CD4-positive, alpha-beta T cell (primary cell): ENCODE measurements at regions not wholly inside any gene's neighbourhood (a gene's known extent, or its start where the extent isn't known, plus 50 kb on each side); places are given as distances from the start of the nearest gene placed in this dataset.

Experiments used
- ATAC-seq: fragments of 200-7000 bp; cut with Tn5 transposase; one replicate; pipeline ENCODE4 v1.10.0; 2022; ENCODE audit warnings: mild to moderate bottlenecking; ENCODE audit not compliant: poor library complexity
- CTCF ChIA-PET: fragments of 350-600 bp; sonication (Branson Sonifier 250); formaldehyde crosslinking; loops from one replicate; lab custom pipeline; 2021; ENCODE audit warnings: antibody characterized with exemption, inconsistent platforms; lab: Charles Lee
- POLR2A ChIA-PET: fragments of 350-600 bp; sonication (Branson Sonifier 250); formaldehyde crosslinking; loops from one replicate; lab custom pipeline; 2021; ENCODE audit warnings: antibody characterized with exemption, inconsistent platforms; lab: Charles Lee
- DNase-seq, 14 experiments: peaks; one replicate each; pipeline ENCODE4 v3.0.0-alpha.2; 2013 to 2020; ENCODE audit warnings: mixed read lengths in 2 of 14
- H3K27ac ChIP-seq, 2 donors: one replicate each; pipeline versions ENCODE4 v1.5.1 to v1.7.0; 2013; ENCODE audit warnings: low read length in 2 of 2, low read depth in 1 of 2, mild to moderate bottlenecking in 1 of 2
- H3K27me3 ChIP-seq, 2 experiments: 1 replicate in 1 of 2; 2 replicates in 1 of 2; pipeline versions ENCODE4 v1.6.1 to v1.7.0; 2013; ENCODE audit warnings: low read length in 2 of 2, control low read depth in 1 of 2, mild to moderate bottlenecking in 1 of 2, moderate library complexity in 1 of 2; ENCODE audit not compliant: insufficient read depth in 2 of 2, control insufficient read depth in 1 of 2
- H3K36me3 ChIP-seq: one replicate; pipeline ENCODE4 v1.6.1; 2013; ENCODE audit warnings: low read length, control low read depth; ENCODE audit not compliant: insufficient read depth
- H3K4me1 ChIP-seq: one replicate; pipeline ENCODE4 v1.6.1; 2013; ENCODE audit warnings: low read length, control low read depth; ENCODE audit not compliant: insufficient read depth
- H3K4me3 ChIP-seq: one replicate; pipeline ENCODE4 v1.5.1; 2013; ENCODE audit warnings: mild to moderate bottlenecking, low read length, moderate library complexity
- H3K9me3 ChIP-seq, 2 experiments: 1 replicate in 1 of 2; 2 replicates in 1 of 2; pipeline versions ENCODE4 v1.6.1 to v1.7.0; 2013; ENCODE audit warnings: low read length in 2 of 2, mild to moderate bottlenecking in 2 of 2, control low read depth in 1 of 2, moderate library complexity in 1 of 2; ENCODE audit not compliant: control insufficient read depth in 1 of 2, insufficient read depth in 1 of 2
- H3K27ac Mint-ChIP-seq: one replicate; pipeline ENCODE4 v1.8.0; 2020; ENCODE audit warnings: mixed read lengths
- H3K27me3 Mint-ChIP-seq: one replicate; pipeline ENCODE4 v1.8.0; 2021; ENCODE audit warnings: mixed read lengths
- H3K36me3 Mint-ChIP-seq: one replicate; pipeline ENCODE4 v1.8.0; 2021; ENCODE audit warnings: low read depth, mixed read lengths
- H3K4me1 Mint-ChIP-seq: one replicate; pipeline ENCODE4 v1.8.0; 2021; ENCODE audit warnings: low read depth, mixed read lengths
- H3K4me3 Mint-ChIP-seq: one replicate; pipeline ENCODE4 v1.8.0; 2020; ENCODE audit warnings: mild to moderate bottlenecking, mixed read lengths
- H3K9me3 Mint-ChIP-seq: one replicate; pipeline ENCODE4 v1.8.0; 2020; ENCODE audit warnings: mixed read lengths
- intact Hi-C, 2 experiments: fragments of 100-400 bp; cut with DNase I in 1 of 2; cut with micrococcal nuclease in 1 of 2; formaldehyde crosslinking; loops; one replicate each; pipeline versions ENCODE4 v1.15.1 to v1.9.0; 2023 to 2025; cut with DNase I, micrococcal nuclease
- TF ChIP-seq, protein P1 (sequence below): fragments of 200-600 bp; IDR thresholded peaks from one replicate; pipeline ENCODE4 v1.8.0; 2022; ENCODE audit warnings: antibody characterized with exemption, mild to moderate bottlenecking

DNA sequence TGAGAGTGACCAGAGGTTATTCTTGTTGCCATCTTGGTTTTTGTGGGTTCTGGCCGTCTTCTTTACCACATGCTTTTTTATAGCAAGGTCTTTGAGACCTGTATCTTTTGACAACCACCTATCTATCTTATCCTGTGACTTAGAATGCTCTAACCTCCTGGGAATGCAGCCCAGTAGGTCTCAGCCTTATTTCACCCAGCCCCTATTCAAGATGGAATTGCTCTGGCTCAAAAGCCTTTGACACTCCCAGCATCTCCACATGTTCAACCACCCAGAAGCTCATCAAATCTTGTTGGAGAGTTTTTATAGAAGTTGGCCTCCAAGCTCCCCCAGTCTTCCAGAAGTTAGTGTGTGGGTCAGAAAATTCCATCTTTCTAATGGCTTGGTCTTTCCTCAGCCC is 464.3 kb upstream of the NRP1 start:
- no peak overlapping the region for H3K27ac ChIP-seq
- intact Hi-C loops, result no loop called here
- H3K9me3 ChIP-seq, result no peaks in the 10 kb centered on the region
- H3K4me1 Mint-ChIP-seq, result no peaks in the 10 kb centered on the region
- DNase-seq, result no peak
- ATAC-seq, result no peak
- no peaks in the 10 kb centered on the region for H3K36me3 ChIP-seq
- TF ChIP-seq, protein P1, sequence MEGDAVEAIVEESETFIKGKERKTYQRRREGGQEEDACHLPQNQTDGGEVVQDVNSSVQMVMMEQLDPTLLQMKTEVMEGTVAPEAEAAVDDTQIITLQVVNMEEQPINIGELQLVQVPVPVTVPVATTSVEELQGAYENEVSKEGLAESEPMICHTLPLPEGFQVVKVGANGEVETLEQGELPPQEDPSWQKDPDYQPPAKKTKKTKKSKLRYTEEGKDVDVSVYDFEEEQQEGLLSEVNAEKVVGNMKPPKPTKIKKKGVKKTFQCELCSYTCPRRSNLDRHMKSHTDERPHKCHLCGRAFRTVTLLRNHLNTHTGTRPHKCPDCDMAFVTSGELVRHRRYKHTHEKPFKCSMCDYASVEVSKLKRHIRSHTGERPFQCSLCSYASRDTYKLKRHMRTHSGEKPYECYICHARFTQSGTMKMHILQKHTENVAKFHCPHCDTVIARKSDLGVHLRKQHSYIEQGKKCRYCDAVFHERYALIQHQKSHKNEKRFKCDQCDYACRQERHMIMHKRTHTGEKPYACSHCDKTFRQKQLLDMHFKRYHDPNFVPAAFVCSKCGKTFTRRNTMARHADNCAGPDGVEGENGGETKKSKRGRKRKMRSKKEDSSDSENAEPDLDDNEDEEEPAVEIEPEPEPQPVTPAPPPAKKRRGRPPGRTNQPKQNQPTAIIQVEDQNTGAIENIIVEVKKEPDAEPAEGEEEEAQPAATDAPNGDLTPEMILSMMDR, result no peak
- no peak overlapping the region for H3K4me3 Mint-ChIP-seq
- H3K9me3 Mint-ChIP-seq, result no peaks in the 10 kb centered on the region
- no peak overlapping the region for H3K4me3 ChIP-seq
- no peaks in the 10 kb centered on the region for H3K4me1 ChIP-seq
- no peaks in the 10 kb centered on the region for H3K27me3 Mint-ChIP-seq
- ChIA-PET CTCF (no interaction called here), POLR2A (no interaction called here)
- H3K27ac Mint-ChIP-seq, result no peak overlapping the region
- no peaks in the 10 kb centered on the region for H3K27me3 ChIP-seq
- no peaks in the 10 kb centered on the region for H3K36me3 Mint-ChIP-seq

DNA sequence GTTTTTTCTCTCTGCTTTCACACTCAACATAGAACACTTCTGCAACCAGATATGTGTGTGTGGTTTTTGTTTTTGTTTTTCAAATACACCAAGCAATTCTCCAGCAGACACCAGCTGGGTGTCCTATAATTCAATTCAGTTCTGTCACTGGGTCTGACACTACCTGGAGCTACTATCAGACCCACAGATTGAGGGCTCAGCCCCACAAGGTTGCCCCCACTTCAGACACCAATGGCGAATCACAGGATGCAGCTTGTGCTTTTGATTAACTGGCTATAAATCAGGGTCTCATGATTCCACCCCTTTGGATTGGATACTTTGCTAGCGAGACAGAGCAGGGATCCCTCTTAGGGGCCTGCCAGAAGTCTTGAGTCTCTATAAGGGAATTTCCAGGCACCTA is 462.2 kb upstream of the NRP1 start:
- Mint-ChIP-seq H3K9me3 (no peaks in the 10 kb centered on the region), H3K27me3 (no peaks in the 10 kb centered on the region), H3K36me3 (no peaks in the 10 kb centered on the region), H3K27ac (no peak overlapping the region), H3K4me3 (no peak overlapping the region), H3K4me1 (no peaks in the 10 kb centered on the region)
- POLR2A ChIA-PET, result no interaction called here
- H3K27me3 ChIP-seq, result no peaks in the 10 kb centered on the region
- H3K36me3 ChIP-seq, result no peaks in the 10 kb centered on the region
- TF ChIP-seq, protein P1, result no peak
- no peaks in the 10 kb centered on the region for H3K4me1 ChIP-seq
- intact Hi-C loops, result no loop called here
- no peak overlapping the region for H3K27ac ChIP-seq
- DNase-seq (no peak), ATAC-seq (no peak)
- no peak overlapping the region for H3K4me3 ChIP-seq
- H3K9me3 ChIP-seq, result no peaks in the 10 kb centered on the region
- CTCF ChIA-PET, result no interaction called here

DNA sequence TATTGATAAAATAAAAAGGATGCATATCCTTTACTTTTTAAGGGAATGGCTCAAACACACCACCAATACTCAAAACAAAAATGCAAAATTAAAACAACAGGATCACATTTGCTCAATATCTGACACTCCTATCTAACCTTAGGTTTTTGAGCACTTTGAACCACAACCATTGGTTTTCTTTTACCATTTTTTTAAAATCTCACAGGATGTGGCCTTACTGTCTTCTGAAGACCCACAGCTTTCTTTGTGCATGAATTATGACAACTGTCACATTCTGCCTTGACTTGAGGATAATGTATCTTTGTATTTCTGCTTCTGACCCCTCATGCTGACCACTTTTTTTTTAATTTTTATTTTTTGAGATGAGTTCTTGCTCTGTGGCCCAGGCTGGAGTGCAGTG is 461.1 kb upstream of the NRP1 start:
- ATAC-seq, result no peak
- Mint-ChIP-seq H3K27ac (no peak overlapping the region), H3K4me3 (no peak overlapping the region), H3K9me3 (no peaks in the 10 kb centered on the region), H3K4me1 (no peaks in the 10 kb centered on the region), H3K27me3 (no peaks in the 10 kb centered on the region), H3K36me3 (no peaks in the 10 kb centered on the region)
- intact Hi-C loops, result no loop called here
- no peak overlapping the region for H3K4me3 ChIP-seq
- POLR2A ChIA-PET, result no interaction called here
- CTCF ChIA-PET, result no interaction called here
- H3K27me3 ChIP-seq, result no peaks in the 10 kb centered on the region
- H3K4me1 ChIP-seq, result no peaks in the 10 kb centered on the region
- H3K9me3 ChIP-seq, result no peaks in the 10 kb centered on the region
- no peaks in the 10 kb centered on the region for H3K36me3 ChIP-seq
- TF ChIP-seq, protein P1, result no peak
- DNase-seq, result no peak
- no peak overlapping the region for H3K27ac ChIP-seq
